A549 (cell line): ENCODE measurements at regions not wholly inside any gene's neighbourhood (a gene's known extent, or its start where the extent isn't known, plus 50 kb on each side); places are given as distances from the start of the nearest gene placed in this dataset.

Source experiments
- ATAC-seq, 2 experiments: fragments of 200-7000 bp in 1 of 2; fragments of >200 bp in 1 of 2; cut with Nextera tagmentation in 1 of 2; cut with Tn5 transposase in 1 of 2; 3 replicates each; pipeline versions ENCODE4 v1.8.0 to v1.9.1; 2018 to 2020; ENCODE audit warnings: mild to moderate bottlenecking in 1 of 2, moderate library complexity in 1 of 2
- CTCF ChIA-PET: fragments of 300-600 bp; sonication (Branson Sonifier 250); formaldehyde crosslinking; extraction: SDS; loops from one replicate; lab custom pipeline; 2021; ENCODE audit warnings: antibody characterized with exemption, inconsistent platforms; lab: Yijun Ruan, JAX
- POLR2A ChIA-PET: fragments of 350-600 bp; formaldehyde crosslinking; extraction: SDS; loops from one replicate; lab custom pipeline; 2021; ENCODE audit warnings: antibody characterized with exemption, inconsistent platforms; lab: Yijun Ruan, JAX
- DNase-seq, 2 experiments: peaks; one replicate each; pipeline versions ENCODE4 v3.0.0 to v3.0.0-alpha.2; 2011 to 2016; ENCODE audit warnings: low read depth in 1 of 2, low spot score in 1 of 2
- FAIRE-seq: peaks from 2 replicates; lab custom pipeline; 2011; peaks lifted over from hg19 to GRCh38; lab: Jason Lieb, UNC
- H3K27ac ChIP-seq, 2 experiments: fragments of >200 bp; sonication (Bioruptor Twin); formaldehyde crosslinking; 3 replicates each; pipeline ENCODE4 v1.5.1; 2016 to 2017
- H3K4me1 ChIP-seq: fragments of >200 bp; sonication (Bioruptor Twin); formaldehyde crosslinking; 3 replicates; pipeline ENCODE4 v1.6.1; 2016
- H3K4me2 ChIP-seq: fragments of >200 bp; sonication (Bioruptor Twin); formaldehyde crosslinking; 3 replicates; pipeline ENCODE4 v1.6.1; 2016
- H3K4me3 ChIP-seq: fragments of >200 bp; sonication (Bioruptor Twin); formaldehyde crosslinking; 3 replicates; pipeline ENCODE4 v1.5.1; 2016
- H3K9me3 ChIP-seq: fragments of >200 bp; sonication (Bioruptor Twin); formaldehyde crosslinking; 3 replicates; pipeline ENCODE4 v1.6.1; 2016
- ATOH8 ChIP-seq: fragments of 250-450 bp; sonication (Bioruptor Pico); IDR thresholded peaks from 2 replicates; pipeline ENCODE4 v1.5.0; 2020; ENCODE audit warnings: low read depth, mild to moderate bottlenecking, moderate library complexity
- CBX8 ChIP-seq: fragments of 200-600 bp; sonication (generic); IDR thresholded peaks from 2 replicates; pipeline ENCODE4 v1.6.1; 2016
- CHD2 ChIP-seq: fragments of 150-350 bp; IDR thresholded peaks from 2 replicates; pipeline ENCODE4 v1.6.1; 2014; ENCODE audit warnings: low read length; ENCODE audit not compliant: partially characterized antibody
- CHD4 ChIP-seq: fragments of 200-600 bp; sonication (generic); IDR thresholded peaks from 2 replicates; pipeline ENCODE4 v1.6.1; 2016; ENCODE audit warnings: antibody characterized with exemption, mild to moderate bottlenecking, borderline replicate concordance
- E2F6 ChIP-seq: IDR thresholded peaks from 2 replicates; pipeline ENCODE4 v1.6.1; 2012; ENCODE audit warnings: low read depth, borderline replicate concordance
- EHF ChIP-seq: fragments of 250-450 bp; sonication (Bioruptor Pico); IDR thresholded peaks from 2 replicates; pipeline ENCODE4 v1.5.0; 2020; ENCODE audit warnings: mild to moderate bottlenecking
- ELK1 ChIP-seq: fragments of 150-350 bp; IDR thresholded peaks from 2 replicates; pipeline ENCODE4 v1.6.1; 2014; ENCODE audit warnings: low read depth, mild to moderate bottlenecking, low read length
- FOSB ChIP-seq: fragments of 250-450 bp; sonication (Bioruptor Pico); IDR thresholded peaks from 2 replicates; pipeline ENCODE4 v1.5.0; 2020; ENCODE audit warnings: mild to moderate bottlenecking, moderate library complexity
- FOXS1 ChIP-seq: fragments of 250-450 bp; sonication (Bioruptor Pico); IDR thresholded peaks from 2 replicates; pipeline ENCODE4 v1.5.0; 2020; ENCODE audit warnings: mild to moderate bottlenecking, moderate library complexity
- HES2 ChIP-seq: fragments of >200 bp; sonication (Bioruptor Twin); formaldehyde crosslinking; IDR thresholded peaks from 2 replicates; pipeline ENCODE4 v1.6.1; 2016
- HEYL ChIP-seq: fragments of 250-450 bp; sonication (Bioruptor Pico); IDR thresholded peaks from 2 replicates; pipeline ENCODE4 v1.8.0; 2021; ENCODE audit warnings: mild to moderate bottlenecking, moderate library complexity
- HOXA7 ChIP-seq: fragments of 250-450 bp; sonication (Bioruptor Pico); IDR thresholded peaks from 2 replicates; pipeline ENCODE4 v1.5.0; 2020; ENCODE audit warnings: mild to moderate bottlenecking, moderate library complexity
- MAZ ChIP-seq: fragments of 150-350 bp; IDR thresholded peaks from 2 replicates; pipeline ENCODE4 v1.6.1; 2014; ENCODE audit warnings: antibody characterized with exemption, low read depth, low read length, borderline replicate concordance
- MYC ChIP-seq: IDR thresholded peaks from 2 replicates; pipeline ENCODE4 v1.6.1; 2012; ENCODE audit warnings: mild to moderate bottlenecking, inconsistent platforms, low read length, improper control_type of control experiment, borderline replicate concordance
- NFE2L2 ChIP-seq: fragments of 150-350 bp; conservative IDR thresholded peaks from 2 replicates; pipeline ENCODE4 v1.6.1; 2014; ENCODE audit warnings: low read length
- NPAS2 ChIP-seq: fragments of 250-450 bp; sonication (Bioruptor Pico); IDR thresholded peaks from 2 replicates; pipeline ENCODE4 v1.8.0; 2022; ENCODE audit warnings: mild to moderate bottlenecking, moderate library complexity, borderline replicate concordance
- POLR2A ChIP-seq: IDR thresholded peaks from 2 replicates; pipeline ENCODE4 v1.6.1; 2012; ENCODE audit warnings: mild to moderate bottlenecking, low read length
- RCOR1 ChIP-seq: fragments of 150-350 bp; IDR thresholded peaks from 2 replicates; pipeline ENCODE4 v1.6.1; 2014; ENCODE audit warnings: antibody characterized with exemption, low read length, low read depth
- RFX5 ChIP-seq: fragments of 450-650 bp; IDR thresholded peaks from 2 replicates; pipeline ENCODE4 v1.7.1; 2014; ENCODE audit warnings: antibody characterized with exemption, mild to moderate bottlenecking, moderate library complexity
- SREBF2 ChIP-seq: fragments of 450-650 bp; IDR thresholded peaks from 2 replicates; pipeline ENCODE4 v1.6.1; 2014; ENCODE audit warnings: mild to moderate bottlenecking, moderate library complexity
- TFCP2L1 ChIP-seq: fragments of 250-450 bp; sonication (Bioruptor Pico); IDR thresholded peaks from 2 replicates; pipeline ENCODE4 v1.5.0; 2021; ENCODE audit warnings: mild to moderate bottlenecking
- TP53 ChIP-seq: fragments of 250-450 bp; sonication (Bioruptor Pico); IDR thresholded peaks from 2 replicates; pipeline ENCODE4 v1.5.0; 2021; ENCODE audit warnings: mild to moderate bottlenecking, moderate library complexity
- ZNF302 ChIP-seq: fragments of 250-450 bp; sonication (Bioruptor Pico); IDR thresholded peaks from 2 replicates; pipeline ENCODE4 v1.9.0; 2021; ENCODE audit warnings: inconsistent platforms, mild to moderate bottlenecking, moderate library complexity
- WGBS: methylation state at CpG from one replicate; pipeline ENCODE4 v1.1.6; 2017; ENCODE audit errors: missing lambda C conversion rate; 5-methylcytosine and 5-hydroxymethylcytosine counted together

- no peak for ATAC-seq
- no peak for TF ChIP-seq NPAS2
- TF ChIP-seq, all 56 proteins: peak for 0
- WGBS = 43% methylated on average over 4 of the region's 4 CpGs
- CTCF ChIA-PET = no interaction called here
- POLR2A ChIA-PET = no interaction called here
- Histone ChIP-seq H3K9me3 (no peaks in the 10 kb centered on the region), H3K4me1 (no peaks in the 10 kb centered on the region), H3K4me2 (no peak overlapping the region), H3K27ac (no peak overlapping the region), H3K4me3 (no peak overlapping the region)
- no peak for DNase-seq
- FAIRE-seq = no peak
Measured at GRCh38 chr1:83000286-83000685, 998.6 kb downstream of the TTLL7 start.

GRCh38 chr1:82995951-82996350 lies 1003.0 kb downstream of the TTLL7 start:
- WGBS = 0% methylated on average over 2 of the region's 2 CpGs
- ChIA-PET POLR2A (no interaction called here), CTCF (no interaction called here)

GRCh38 chr1:82994616-82995263 lies 1004.2 kb downstream of the TTLL7 start:
- FAIRE-seq (no peak), DNase-seq (no peak), ATAC-seq (no peak)
- TF ChIP-seq MAZ (no peak), NPAS2 (no peak), POLR2A (no peak), ELK1 (no peak), EHF (CRISPR knock-in tag) (no peak), MYC (no peak), CHD4 (no peak), SREBF2 (no peak), RFX5 (no peak)
- ChIA-PET CTCF (no interaction called here), POLR2A (no interaction called here)
- H3K27ac ChIP-seq = no peak overlapping the region
- WGBS = 1% methylated on average over 3 of the region's 3 CpGs
- H3K4me3 ChIP-seq = no peak overlapping the region
- H3K4me2 ChIP-seq = no peak overlapping the region
- no peaks in the 10 kb centered on the region for H3K9me3 ChIP-seq
- no peaks in the 10 kb centered on the region for H3K4me1 ChIP-seq

More at GRCh38 chr1:82995951-82996350, 1003.0 kb downstream of the TTLL7 start:
- Histone ChIP-seq H3K4me2 (no peak overlapping the region), H3K9me3 (no peaks in the 10 kb centered on the region), H3K4me1 (no peaks in the 10 kb centered on the region), H3K4me3 (no peak overlapping the region), H3K27ac (no peak overlapping the region)
- FAIRE-seq = no peak
- TF ChIP-seq TFCP2L1 (CRISPR knock-in tag) (no peak), HEYL (no peak), RFX5 (no peak), NFE2L2 (no peak), HOXA7 (CRISPR knock-in tag) (no peak), EHF (CRISPR knock-in tag) (no peak), FOSB (CRISPR knock-in tag) (no peak), CHD4 (no peak), TP53 (CRISPR knock-in tag) (no peak), CBX8 (no peak), HES2 (no peak), ATOH8 (CRISPR knock-in tag) (no peak), FOXS1 (CRISPR knock-in tag) (no peak), RCOR1 (no peak), ELK1 (no peak), E2F6 (no peak), CHD2 (no peak), ZNF302 (CRISPR knock-in tag) (no peak)
- DNase-seq = no peak
- no peak for ATAC-seq
